Natural killer cell (primary cell): ENCODE measurements at regions not wholly inside any gene's neighbourhood (a gene's known extent, or its start where the extent isn't known, plus 50 kb on each side); places are given as distances from the start of the nearest gene placed in this dataset.
A peak's percentile ranks its signal among the peaks of the same experiment; 100 is the strongest.

Source experiments
- ATAC-seq, 3 donors: fragments of 150-1000 bp in 2 of 3; fragments of 200-7000 bp in 1 of 3; cut with Tn5 transposase; 1 replicate in 1 of 3; 2 replicates in 2 of 3; pipeline ENCODE4 v1.10.0; 2021; ENCODE audit warnings: mild to moderate bottlenecking in 2 of 3, moderate library complexity in 2 of 3
- DNase-seq, 2 donors: peaks; one replicate each; pipeline versions ENCODE4 v3.0.0 to v3.0.0-alpha.2; 2013 to 2021; ENCODE audit warnings: mixed read lengths in 1 of 2
- H3K27ac ChIP-seq: one replicate; pipeline ENCODE4 v1.5.1; 2013; ENCODE audit warnings: mild to moderate bottlenecking, low read length
- H3K27me3 ChIP-seq: one replicate; pipeline ENCODE4 v1.6.1; 2013; ENCODE audit warnings: low read length; ENCODE audit not compliant: control insufficient read depth, insufficient read depth
- H3K36me3 ChIP-seq: one replicate; pipeline ENCODE4 v1.6.1; 2013; ENCODE audit warnings: low read length; ENCODE audit not compliant: control insufficient read depth, insufficient read depth
- H3K4me1 ChIP-seq: one replicate; pipeline ENCODE4 v1.6.1; 2013; ENCODE audit warnings: low read length; ENCODE audit not compliant: control insufficient read depth, insufficient read depth
- H3K4me3 ChIP-seq: one replicate; pipeline ENCODE4 v1.5.1; 2013; ENCODE audit warnings: low read length
- H3K9me3 ChIP-seq: one replicate; pipeline ENCODE4 v1.6.1; 2013; ENCODE audit warnings: low read length; ENCODE audit not compliant: control insufficient read depth, insufficient read depth
- H3K27ac Mint-ChIP-seq, 2 donors: one replicate each; pipeline ENCODE4 v1.8.0; 2022; ENCODE audit warnings: mild to moderate bottlenecking in 2 of 2, mixed read lengths in 2 of 2, moderate library complexity in 1 of 2
- H3K27me3 Mint-ChIP-seq, 2 donors: one replicate each; pipeline ENCODE4 v1.8.0; 2022; ENCODE audit warnings: low read depth in 2 of 2, mixed read lengths in 2 of 2
- H3K36me3 Mint-ChIP-seq: one replicate; pipeline ENCODE4 v1.8.0; 2022; ENCODE audit warnings: mixed read lengths
- H3K4me1 Mint-ChIP-seq, 2 donors: one replicate each; pipeline ENCODE4 v1.8.0; 2022; ENCODE audit warnings: mixed read lengths in 2 of 2
- H3K4me3 Mint-ChIP-seq: one replicate; pipeline ENCODE4 v1.8.0; 2022; ENCODE audit warnings: mild to moderate bottlenecking, moderate library complexity, mixed read lengths
- H3K9me3 Mint-ChIP-seq, 2 donors: one replicate each; pipeline ENCODE4 v1.8.0; 2022; ENCODE audit warnings: mixed read lengths in 2 of 2
- CTCF ChIP-seq: fragments of 200-600 bp; IDR thresholded peaks from one replicate; pipeline ENCODE4 v1.8.0; 2022; ENCODE audit warnings: antibody characterized with exemption
- WGBS: methylation state at CpG from one replicate; pipeline ENCODE4 v1.1.7; 2013; ENCODE audit warnings: missing lambda C conversion rate; ENCODE audit not compliant: insufficient coverage; 5-methylcytosine and 5-hydroxymethylcytosine counted together
- intact Hi-C: fragments of 100-400 bp; cut with micrococcal nuclease; formaldehyde crosslinking; loops from one replicate; pipeline ENCODE4 v1.14.2; 2022

DNA sequence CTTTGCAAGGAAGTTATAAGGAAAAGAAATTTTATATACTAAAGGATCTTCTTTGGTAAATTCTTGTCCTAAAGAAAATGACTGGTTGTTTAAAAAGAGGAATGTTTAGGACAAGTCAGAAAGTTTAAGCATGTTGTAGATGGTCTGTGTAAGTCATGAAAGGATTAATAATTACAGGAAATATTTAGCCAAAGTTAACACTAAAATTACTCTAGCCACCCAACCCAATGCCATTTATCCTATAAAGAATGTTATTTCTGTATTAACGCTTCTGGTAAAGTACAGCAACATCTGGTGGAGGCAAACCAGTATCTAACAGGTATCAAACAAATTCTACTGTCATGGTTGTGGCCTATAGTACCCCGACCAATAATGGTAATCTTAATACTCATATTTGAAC, 546.9 kb upstream of the PKDCC start:
- intact Hi-C loops, result no loop called here
- Histone ChIP-seq H3K9me3 (peaks cover 10% of the 10 kb centered on the region), H3K36me3 (no peaks in the 10 kb centered on the region), H3K4me1 (no peaks in the 10 kb centered on the region), H3K27ac (no peak overlapping the region), H3K27me3 (no peaks in the 10 kb centered on the region), H3K4me3 (no peak overlapping the region)
- WGBS, result 77% methylated on average over 2 of the region's 2 CpGs
- DNase-seq (no peak), ATAC-seq (no peak)
- Mint-ChIP-seq H3K27ac (no peak overlapping the region), H3K27me3 (peaks cover 0 to 3% of the 10 kb centered on the region in 2 donors), H3K4me1 (no peaks in the 10 kb centered on the region), H3K9me3 (peaks cover 0 to 3% of the 10 kb centered on the region in 2 donors), H3K4me3 (no peak overlapping the region), H3K36me3 (peaks cover 4% of the 10 kb centered on the region)
- TF ChIP-seq CTCF, result no peak

GRCh38 chr2:41502752-41503151, 545.1 kb upstream of the PKDCC start:
- Histone ChIP-seq H3K9me3 (no peaks in the 10 kb centered on the region), H3K4me1 (no peaks in the 10 kb centered on the region), H3K4me3 (no peak overlapping the region), H3K36me3 (no peaks in the 10 kb centered on the region), H3K27me3 (no peaks in the 10 kb centered on the region), H3K27ac (no peak overlapping the region)
- no peaks in the 10 kb centered on the region for H3K4me1 Mint-ChIP-seq
- H3K27ac Mint-ChIP-seq, result no peak overlapping the region
- no peak overlapping the region for H3K4me3 Mint-ChIP-seq
- ATAC-seq (no peak), DNase-seq (no peak)
- H3K36me3 Mint-ChIP-seq, result no peaks in the 10 kb centered on the region
- no peak for TF ChIP-seq CTCF
- intact Hi-C loops, result no loop called here
- WGBS, result no CpG with 5 or more reads among the region's 1 CpG
- H3K9me3 Mint-ChIP-seq, result no peaks in the 10 kb centered on the region
- H3K27me3 Mint-ChIP-seq, result peaks cover 0 to 3% of the 10 kb centered on the region in 2 donors

- H3K9me3 ChIP-seq, result no peaks in the 10 kb centered on the region
- H3K36me3 ChIP-seq, result no peaks in the 10 kb centered on the region
- Mint-ChIP-seq H3K27me3 (peaks cover 0 to 3% of the 10 kb centered on the region in 2 donors), H3K9me3 (no peaks in the 10 kb centered on the region), H3K4me3 (no peak overlapping the region), H3K4me1 (no peaks in the 10 kb centered on the region), H3K36me3 (no peaks in the 10 kb centered on the region), H3K27ac (no peak overlapping the region)
- no peak for ATAC-seq
- WGBS, result 86% methylated on average over 1 of the region's 2 CpGs
- TF ChIP-seq CTCF, result no peak
- intact Hi-C loops, result no loop called here
- H3K4me3 ChIP-seq, result no peak overlapping the region
- H3K27ac ChIP-seq, result no peak overlapping the region
- no peaks in the 10 kb centered on the region for H3K27me3 ChIP-seq
- DNase-seq, result no peak
- no peaks in the 10 kb centered on the region for H3K4me1 ChIP-seq
Observed at GRCh38 chr2:41504532-41504931, 543.3 kb upstream of the PKDCC start.

- Histone ChIP-seq H3K36me3 (no peaks in the 10 kb centered on the region), H3K27me3 (no peaks in the 10 kb centered on the region), H3K9me3 (no peaks in the 10 kb centered on the region), H3K27ac (no peak overlapping the region), H3K4me1 (peaks cover 5% of the 10 kb centered on the region), H3K4me3 (no peak overlapping the region)
- Mint-ChIP-seq H3K9me3 (no peaks in the 10 kb centered on the region), H3K36me3 (no peaks in the 10 kb centered on the region), H3K27me3 (peaks cover 0 to 3% of the 10 kb centered on the region in 2 donors), H3K4me1 (no peaks in the 10 kb centered on the region), H3K27ac (no peak overlapping the region), H3K4me3 (no peak overlapping the region)
- ATAC-seq (peak in 1 of 3 donors; percentile 41), DNase-seq (no peak)
- WGBS, result 8% methylated on average over 4 of the region's 4 CpGs
- no peak for TF ChIP-seq CTCF
- intact Hi-C loops, result no loop called here
Observed at GRCh38 chr2:41510108-41510507, 537.7 kb upstream of the PKDCC start.
